GM19240 (cell line): ENCODE measurements at regions not wholly inside any gene's neighbourhood (a gene's known extent, or its start where the extent isn't known, plus 50 kb on each side); places are given as distances from the start of the nearest gene placed in this dataset.
"Not testable (repeated sequence)": the region's sequence is repeated elsewhere in the genome, so short reads cannot be mapped to it uniquely, and the experiment has no call there.

Experiments used
- DNase-seq: peaks from one replicate; pipeline ENCODE4 v3.0.0; 2011; ENCODE audit warnings: low spot score; ENCODE audit not compliant: insufficient read length

DNA sequence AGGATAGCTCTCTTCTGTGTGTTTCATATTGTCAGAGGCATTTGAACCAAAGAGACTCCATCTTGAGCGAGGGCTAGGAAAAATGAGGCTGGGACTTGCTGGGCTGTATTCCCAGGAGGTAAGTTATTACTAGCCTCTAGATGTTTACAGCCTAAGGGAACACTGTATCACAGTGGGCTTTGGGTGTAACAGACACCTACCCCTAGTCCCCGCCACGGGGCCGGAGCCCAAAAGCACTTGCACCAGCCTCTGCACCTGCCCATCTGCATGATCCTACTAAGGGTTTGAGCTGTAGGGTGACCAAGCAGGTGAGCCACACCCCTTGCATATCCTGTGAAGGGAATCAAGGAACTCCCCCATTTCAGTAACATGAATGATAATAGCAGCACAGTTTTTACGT, 1972.2 kb downstream of the OLFM4 start:
- no peak for DNase-seq

- DNase-seq = no peak
Measured at GRCh38 chr13:55001881-55002280, 1973.3 kb downstream of the OLFM4 start.

DNA sequence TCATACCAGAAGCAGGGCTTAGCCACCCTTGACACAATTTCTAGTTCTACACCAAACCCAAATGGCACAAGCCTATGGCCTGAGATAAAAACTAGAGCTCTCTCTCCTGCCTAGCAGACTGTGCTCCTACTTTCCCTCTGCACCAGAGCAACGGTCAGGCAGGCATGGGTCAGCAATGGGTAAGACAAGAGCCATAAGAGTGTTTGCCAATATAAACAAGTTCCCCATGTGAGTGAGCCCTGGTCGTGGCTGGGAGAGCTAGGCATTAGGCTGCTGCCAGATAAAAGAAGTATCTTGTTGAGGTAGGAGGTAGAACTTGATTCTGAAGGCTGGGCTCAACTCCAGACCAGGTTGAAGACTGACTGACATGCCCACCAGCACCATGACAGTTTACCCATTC, 1979.1 kb downstream of the OLFM4 start:
- DNase-seq = no peak

DNA sequence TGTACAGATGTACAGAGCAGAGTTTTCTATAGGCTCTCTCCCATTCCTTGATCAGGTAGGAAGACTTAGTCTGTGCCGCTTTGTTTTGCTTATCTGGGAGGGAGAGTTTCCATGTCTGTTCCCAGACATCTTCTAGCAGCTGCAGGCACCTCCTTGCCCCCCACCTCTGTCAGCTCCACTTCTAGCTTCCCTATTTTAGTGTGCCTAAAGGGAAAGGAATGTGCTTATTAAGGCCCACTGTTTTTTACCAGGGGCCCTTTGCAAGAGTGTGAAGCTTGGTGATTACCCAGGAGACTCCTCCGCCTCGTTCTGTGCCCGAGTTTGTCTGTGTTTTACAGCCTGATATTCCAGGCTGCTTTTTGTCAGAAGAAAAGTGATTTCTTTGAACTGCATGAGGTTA, 1984.4 kb downstream of the OLFM4 start:
- no peak for DNase-seq

GRCh38 chr13:55029280-55029679, 2000.7 kb downstream of the OLFM4 start:
- DNase-seq = no peak

DNA sequence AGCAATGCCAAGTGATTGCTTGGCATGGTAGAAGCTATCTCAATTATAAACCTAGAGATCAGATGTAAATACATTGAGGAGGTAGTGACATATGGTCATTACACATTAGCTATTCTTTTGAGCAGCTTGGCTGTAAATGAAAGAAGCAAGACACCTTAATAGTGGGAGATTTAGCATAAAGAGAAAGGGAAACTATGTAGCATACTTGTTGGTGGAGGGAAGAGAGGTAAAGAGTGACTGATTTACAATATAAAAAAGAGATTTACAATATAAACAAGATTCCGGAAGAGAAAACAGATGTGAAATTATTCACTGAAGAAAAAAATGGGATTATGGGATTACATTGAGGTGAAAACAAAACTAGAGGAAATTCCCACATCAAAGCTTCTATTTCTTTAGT, 2009.6 kb downstream of the OLFM4 start:
- no peak for DNase-seq

DNA sequence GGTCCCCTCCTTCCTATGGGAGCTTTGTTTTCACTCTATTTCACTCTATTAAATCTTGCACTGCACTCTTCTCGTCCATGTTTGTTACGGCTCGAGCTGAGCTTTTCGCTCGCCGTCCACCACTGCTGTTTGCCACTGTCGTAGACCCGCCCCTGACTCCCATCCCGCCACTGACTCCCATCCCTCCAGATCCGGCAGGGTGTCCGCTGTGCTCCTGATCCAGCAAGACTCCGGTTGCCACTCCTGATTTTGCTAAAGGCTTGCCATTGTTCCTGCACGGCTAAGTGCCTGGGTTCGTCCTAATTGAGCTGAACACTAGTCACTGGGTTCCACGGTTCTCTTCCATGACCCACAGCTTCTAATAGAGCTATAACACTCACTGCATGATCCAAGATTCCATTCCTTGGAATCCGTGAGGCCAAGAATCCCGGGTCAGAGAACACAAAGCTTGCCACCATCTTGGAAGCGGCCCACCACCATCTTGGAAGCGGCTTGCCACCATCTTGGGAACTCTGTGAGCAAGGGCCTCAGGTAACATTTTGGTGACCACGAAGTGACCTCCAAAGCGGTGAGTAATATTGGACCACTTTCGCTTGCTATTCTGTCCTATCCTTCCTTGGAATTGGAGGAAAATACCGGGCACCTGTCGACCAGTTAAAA, 2025.4 kb downstream of the OLFM4 start:
- not testable (repeated sequence) for DNase-seq

- not testable (repeated sequence) for DNase-seq
Measured at GRCh38 chr13:55055666-55056065, 2027.1 kb downstream of the OLFM4 start.

DNA sequence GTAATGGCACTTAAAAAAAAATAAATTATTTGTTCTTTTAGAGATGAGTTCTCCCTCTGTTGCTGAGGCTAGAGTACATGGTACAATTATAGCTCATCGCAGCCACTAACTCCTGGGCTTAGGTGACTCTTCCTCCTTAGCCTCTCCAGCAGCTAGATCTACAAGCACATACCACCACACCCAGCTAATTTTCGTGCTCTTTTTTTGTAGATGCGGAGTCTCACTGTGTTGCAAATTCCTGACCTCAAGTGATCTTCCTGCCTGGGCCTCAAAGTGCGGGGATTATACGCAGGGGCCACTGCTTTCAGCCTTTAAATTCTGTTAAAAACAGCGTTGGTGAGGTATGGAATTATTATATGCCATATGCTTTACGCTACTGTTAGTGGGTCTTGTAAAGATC, 2034.0 kb downstream of the OLFM4 start:
- DNase-seq = no peak

GRCh38 chr13:55067946-55068345, 2039.3 kb downstream of the OLFM4 start:
- DNase-seq = no peak

DNA sequence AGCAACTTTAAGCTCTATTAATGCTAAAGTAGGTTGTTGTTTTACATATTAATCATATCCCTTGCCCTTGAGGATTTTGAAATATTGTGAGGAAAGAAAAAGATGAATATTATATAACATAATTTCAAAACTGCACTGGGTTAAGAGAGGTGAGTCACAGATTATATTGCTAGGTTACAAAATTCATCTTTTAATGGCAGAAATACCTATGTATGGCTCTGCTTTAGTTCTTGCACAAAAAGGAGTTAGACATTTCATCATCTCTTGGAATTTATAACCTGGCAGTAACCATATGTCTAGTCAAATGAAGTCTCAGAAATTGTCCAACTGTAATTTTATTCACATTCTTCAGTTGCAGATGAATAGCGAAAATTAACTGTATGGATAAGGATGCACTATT, 2041.1 kb downstream of the OLFM4 start:
- DNase-seq = no peak

GRCh38 chr13:55073000-55073399, 2044.4 kb downstream of the OLFM4 start:
- no peak for DNase-seq

GRCh38 chr13:55084630-55085029, 2056.0 kb downstream of the OLFM4 start:
- no peak for DNase-seq

GRCh38 chr13:55087085-55087484, 2053.6 kb upstream of the PRR20A start:
- DNase-seq = no peak

DNA sequence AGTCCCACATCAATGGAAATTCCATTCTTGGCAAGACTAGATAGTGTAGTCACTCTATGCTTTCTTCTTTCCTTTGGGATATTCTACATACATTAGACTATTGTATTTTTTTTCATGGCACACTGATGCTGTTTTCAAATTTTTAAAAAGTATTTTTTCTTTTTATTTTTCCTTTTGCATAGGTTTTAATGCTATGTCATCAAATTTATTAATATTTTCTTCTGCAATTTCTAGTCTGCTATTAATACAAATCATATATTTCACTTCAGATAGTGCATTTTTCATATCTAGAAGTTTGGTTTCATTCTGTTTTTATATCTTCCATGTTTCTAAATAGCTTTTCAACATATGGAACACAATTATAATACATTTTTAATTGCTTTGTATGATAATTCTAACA, 2050.1 kb upstream of the PRR20A start:
- DNase-seq = no peak

DNA sequence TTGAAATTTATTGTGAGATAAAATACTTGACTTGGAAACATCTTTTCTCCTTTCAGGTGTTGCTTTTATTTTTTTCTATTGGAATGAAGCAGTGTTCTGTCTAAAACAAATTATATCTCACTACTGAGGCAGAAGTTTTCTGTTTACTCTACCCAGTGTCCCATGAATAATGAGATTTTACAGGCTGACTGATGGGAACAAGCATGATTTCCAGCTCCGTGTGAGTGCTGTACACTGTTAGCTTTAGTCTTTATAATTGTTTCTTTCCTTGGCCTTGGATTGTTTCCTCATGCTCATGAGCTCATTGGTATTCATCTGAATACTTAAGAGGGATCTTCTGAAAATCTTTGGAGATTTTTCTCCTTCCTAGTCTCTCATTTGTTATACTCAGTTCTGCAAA, 2049.5 kb upstream of the PRR20A start:
- DNase-seq = no peak

DNA sequence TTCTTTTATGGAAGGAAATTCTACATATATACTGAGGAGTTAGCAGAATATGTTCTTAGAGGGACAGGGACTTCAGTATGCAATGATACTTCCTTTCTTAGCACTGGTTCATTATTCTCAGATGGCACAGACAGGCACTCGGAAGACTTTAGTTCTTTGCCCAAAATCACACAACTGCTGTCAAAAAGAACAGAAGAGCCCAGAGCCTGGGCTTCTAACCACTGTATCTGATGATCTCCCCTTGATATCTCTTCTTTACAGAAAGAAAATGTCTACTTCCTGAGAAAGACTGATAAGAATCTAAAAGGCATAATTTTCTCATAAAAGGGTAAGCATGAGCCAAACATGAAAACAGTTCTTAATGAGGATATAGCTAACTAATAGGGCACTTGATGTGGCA, 2034.2 kb upstream of the PRR20A start:
- no peak for DNase-seq

DNA sequence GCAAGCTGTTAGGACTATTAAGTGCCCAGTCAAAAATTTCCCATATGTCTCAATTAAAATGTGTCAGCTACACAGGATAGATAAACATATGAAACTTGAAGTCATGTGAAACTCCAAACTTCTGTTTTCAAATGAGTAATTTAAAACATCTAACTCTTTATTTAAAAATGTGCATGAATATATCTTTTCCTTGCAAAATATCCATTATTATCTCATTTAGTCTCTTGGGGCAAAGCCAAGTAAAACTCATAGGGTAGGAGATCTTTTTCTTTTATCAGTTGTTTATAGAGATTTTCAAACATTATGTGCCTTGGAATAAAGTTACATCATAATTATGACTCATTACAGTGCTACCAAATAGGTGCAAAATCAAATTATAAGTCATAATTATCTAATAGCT, 2020.1 kb upstream of the PRR20A start:
- no peak for DNase-seq

DNA sequence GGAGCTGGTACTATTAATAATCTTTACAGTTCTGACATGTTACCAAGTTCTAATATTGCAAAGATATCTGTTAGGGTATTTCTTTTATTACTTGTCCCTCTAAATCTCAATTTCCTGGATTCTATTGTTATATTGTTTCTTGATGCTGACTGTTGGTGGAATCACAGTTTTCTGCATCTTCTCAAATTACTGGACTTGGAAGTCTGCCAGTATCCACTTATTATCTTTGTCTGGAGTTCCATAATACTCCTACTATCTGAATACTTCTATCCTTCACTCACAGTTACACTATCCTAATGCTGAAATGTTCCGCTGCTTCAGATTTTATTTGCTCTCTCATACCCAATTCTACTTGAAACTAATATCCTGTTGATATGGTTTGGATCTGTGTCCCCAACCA, 1985.7 kb upstream of the PRR20A start:
- no peak for DNase-seq

DNA sequence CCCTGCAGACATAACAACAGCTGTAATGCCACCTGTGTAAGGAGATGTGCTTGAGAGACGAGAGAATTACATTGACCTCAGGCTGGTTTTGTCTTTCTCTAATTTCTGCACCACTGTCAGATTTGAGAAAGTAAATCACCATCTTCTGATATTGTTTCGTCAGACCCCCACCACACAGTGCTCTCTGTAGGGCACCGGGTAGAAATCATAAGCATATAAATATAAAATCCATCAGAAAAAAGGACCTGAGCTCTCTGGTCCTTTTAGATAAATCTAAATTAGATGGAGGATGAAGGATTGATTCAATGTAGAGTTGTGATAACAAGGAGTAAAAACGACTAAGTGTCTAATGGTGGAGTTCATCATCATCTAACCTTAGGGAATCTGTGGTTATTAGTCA, 1981.0 kb upstream of the PRR20A start:
- DNase-seq = no peak

DNA sequence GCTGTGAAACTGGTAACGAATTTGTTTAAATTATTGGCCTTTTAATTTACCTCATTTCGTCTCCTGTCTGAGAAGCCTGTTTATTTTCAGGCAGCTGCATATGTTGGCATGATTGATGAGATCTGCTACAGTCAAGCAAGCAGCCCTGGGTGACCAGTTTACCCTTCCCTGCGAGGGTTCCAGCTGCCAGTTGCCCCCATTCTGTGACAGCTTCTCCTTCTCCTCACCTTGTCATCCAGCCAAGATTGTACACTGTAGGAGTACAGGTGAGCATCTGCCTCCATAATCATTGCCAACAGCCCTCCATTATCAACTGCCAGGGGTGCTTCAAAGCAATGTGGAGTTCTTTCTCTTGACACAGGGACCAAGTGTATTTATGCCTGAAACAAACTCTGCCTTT, 1979.9 kb upstream of the PRR20A start:
- DNase-seq = no peak

DNA sequence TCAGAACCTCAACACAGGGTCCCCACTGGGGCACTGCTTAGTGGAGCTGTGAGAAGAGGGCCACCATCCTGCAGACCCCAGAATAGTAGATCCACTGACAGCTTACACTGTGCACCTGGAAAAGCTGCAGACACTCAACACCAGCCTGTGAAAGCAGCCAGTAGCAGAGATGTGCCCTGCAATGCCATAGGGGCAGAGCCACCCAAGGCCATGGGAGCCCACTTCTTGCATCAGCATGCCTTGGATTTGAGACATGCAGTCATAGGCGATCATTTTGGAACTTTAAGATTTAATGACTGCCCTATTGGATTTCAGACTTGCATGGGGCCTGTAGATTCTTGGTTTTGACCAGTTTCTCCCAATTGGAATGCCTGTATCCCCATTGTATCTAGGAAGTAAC, 1962.1 kb upstream of the PRR20A start:
- DNase-seq = not testable (repeated sequence)

GRCh38 chr13:55190996-55191395, 1949.7 kb upstream of the PRR20A start:
- DNase-seq = no peak

GRCh38 chr13:55199134-55199533, 1941.6 kb upstream of the PRR20A start:
- DNase-seq = no peak
